Adrenal gland (tissue), 9 donors: ENCODE measurements at regions not wholly inside any gene's neighbourhood (a gene's known extent, or its start where the extent isn't known, plus 50 kb on each side); places are given as distances from the start of the nearest gene placed in this dataset.

Source experiments
- DNase-seq, 7 donors: peaks; one replicate each; pipeline ENCODE4 v3.0.0-alpha.2; 2019 to 2020
- H3K27ac ChIP-seq, 5 donors: fragments of 200-600 bp; sonication (generic) in 4 of 5; 1 replicate in 3 of 5; 2 replicates in 2 of 5; pipeline versions ENCODE4 v1.5.1 to v1.8.0; 2016 to 2020; ENCODE audit warnings: mild to moderate bottlenecking in 1 of 5
- H3K27me3 ChIP-seq: fragments of 200-600 bp; 2 replicates; pipeline ENCODE4 v1.8.0; 2021
- H3K36me3 ChIP-seq, 2 donors: fragments of 200-600 bp; replicated peaks in 1 of 2; 1 replicate in 1 of 2; 2 replicates in 1 of 2; pipeline versions ENCODE4 v1.5.1 to v1.8.0; 2018 to 2022
- H3K4me1 ChIP-seq, 2 donors: fragments of 200-600 bp; replicated peaks in 1 of 2; 1 replicate in 1 of 2; 2 replicates in 1 of 2; pipeline versions ENCODE4 v1.5.1 to v1.8.0; 2018 to 2021
- H3K4me3 ChIP-seq, 4 donors: fragments of 200-600 bp; sonication (generic) in 3 of 4; one replicate each; pipeline ENCODE4 v1.5.1; 2016 to 2018
- H3K9me3 ChIP-seq, 3 donors: fragments of 200-600 bp; sonication (generic) in 1 of 3; replicated peaks in 1 of 3; 1 replicate in 2 of 3; 2 replicates in 1 of 3; pipeline versions ENCODE4 v1.5.1 to v1.8.0; 2016 to 2021
- POLR2A ChIP-seq, 2 donors: fragments of 450-650 bp; IDR thresholded peaks; one replicate each; pipeline ENCODE4 v1.6.1; 2017; ENCODE audit warnings: antibody characterized with exemption in 2 of 2, mild to moderate bottlenecking in 2 of 2, moderate library complexity in 1 of 2
- WGBS, 4 donors: extraction: QIAGEN DNeasy Blood & Tissue Kit in 2 of 4; methylation state at CpG; one replicate each; pipeline versions ENCODE4 v1.1.5 to v1.1.7; 2013 to 2017; 5-methylcytosine and 5-hydroxymethylcytosine counted together
- intact Hi-C, 2 donors: fragments of 100-400 bp; cut with DNase I; formaldehyde crosslinking; loops; one replicate each; pipeline versions ENCODE4 v1.14.1 to v1.15.0; 2022 to 2023
- TF ChIP-seq, protein P1 (sequence below), 6 experiments: fragments of 450-650 bp in 4 of 6; fragments of 200-600 bp in 2 of 6; sonication (generic) in 1 of 6; IDR thresholded peaks; 1 replicate in 5 of 6; 2 replicates in 1 of 6; pipeline versions ENCODE4 v1.5.1 to v1.8.0; 2016 to 2021; ENCODE audit warnings: antibody characterized with exemption in 6 of 6, mild to moderate bottlenecking in 2 of 6, moderate library complexity in 1 of 6
- donor health status: healthy with polysubstance abuse.
- donor health status: Bipolar disorder and iron deficiency.
- donor health status: DM: yes; HTN: yes; CAD: no.
- donor health status: DM: no; HTN: no; CAD: no.
- donor health status: DM: no; HTN: no; CAD: no.

DNA sequence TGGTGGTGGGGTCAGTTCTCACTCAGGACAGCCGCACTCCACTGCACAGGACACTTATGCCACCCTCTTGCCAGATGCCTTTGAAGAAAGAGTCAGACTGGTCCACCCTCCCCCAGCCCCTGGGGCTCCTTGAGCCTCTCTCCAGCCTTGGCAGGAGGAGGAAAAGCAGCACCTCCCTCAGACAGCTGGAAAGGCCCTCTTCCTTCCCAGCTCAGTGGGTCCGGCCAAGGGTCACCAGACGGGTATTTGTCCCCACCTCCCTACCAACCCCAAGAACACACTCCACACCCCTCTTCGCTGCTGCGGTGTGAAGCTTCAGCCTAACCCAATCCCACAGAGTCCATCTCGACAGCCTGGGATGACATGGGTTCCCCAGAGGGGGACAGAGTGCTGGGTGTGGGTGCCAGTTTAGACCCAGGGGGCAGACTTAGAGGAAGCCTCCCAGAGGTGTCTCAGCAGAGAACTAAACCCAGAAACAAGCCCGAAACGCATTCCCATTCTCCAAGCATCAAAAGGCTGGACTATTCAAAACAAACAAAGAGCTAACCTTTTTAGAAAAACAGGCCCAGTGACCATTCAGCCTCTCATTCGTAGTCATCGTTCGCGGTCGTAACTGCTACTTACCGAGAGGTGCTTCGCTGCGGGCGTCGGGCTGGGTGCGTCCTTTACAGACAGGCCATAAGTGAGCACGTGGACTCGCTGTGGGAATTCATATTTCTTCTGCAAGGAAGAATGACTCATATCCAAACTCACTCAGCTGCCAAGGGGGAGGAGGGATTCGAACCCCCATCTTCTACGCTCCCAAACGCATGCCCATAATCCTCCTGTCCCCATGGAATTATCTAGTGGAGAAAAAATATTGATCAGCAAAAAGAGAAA, 57.5 kb upstream of the ANO1 start:
- Histone ChIP-seq H3K36me3 (no peaks in the 10 kb centered on the region), H3K9me3 (no peaks in the 10 kb centered on the region), H3K4me1 (no peaks in the 10 kb centered on the region), H3K27me3 (no peaks in the 10 kb centered on the region), H3K4me3 (no peak overlapping the region), H3K27ac (no peak overlapping the region)
- 83 to 86% (median 85%) methylated on average over 22 to 24 of the region's 24 CpGs for WGBS, 4 donors
- TF ChIP-seq, protein P1, sequence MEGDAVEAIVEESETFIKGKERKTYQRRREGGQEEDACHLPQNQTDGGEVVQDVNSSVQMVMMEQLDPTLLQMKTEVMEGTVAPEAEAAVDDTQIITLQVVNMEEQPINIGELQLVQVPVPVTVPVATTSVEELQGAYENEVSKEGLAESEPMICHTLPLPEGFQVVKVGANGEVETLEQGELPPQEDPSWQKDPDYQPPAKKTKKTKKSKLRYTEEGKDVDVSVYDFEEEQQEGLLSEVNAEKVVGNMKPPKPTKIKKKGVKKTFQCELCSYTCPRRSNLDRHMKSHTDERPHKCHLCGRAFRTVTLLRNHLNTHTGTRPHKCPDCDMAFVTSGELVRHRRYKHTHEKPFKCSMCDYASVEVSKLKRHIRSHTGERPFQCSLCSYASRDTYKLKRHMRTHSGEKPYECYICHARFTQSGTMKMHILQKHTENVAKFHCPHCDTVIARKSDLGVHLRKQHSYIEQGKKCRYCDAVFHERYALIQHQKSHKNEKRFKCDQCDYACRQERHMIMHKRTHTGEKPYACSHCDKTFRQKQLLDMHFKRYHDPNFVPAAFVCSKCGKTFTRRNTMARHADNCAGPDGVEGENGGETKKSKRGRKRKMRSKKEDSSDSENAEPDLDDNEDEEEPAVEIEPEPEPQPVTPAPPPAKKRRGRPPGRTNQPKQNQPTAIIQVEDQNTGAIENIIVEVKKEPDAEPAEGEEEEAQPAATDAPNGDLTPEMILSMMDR (IDR thresholded peaks at IDR 0.05) = no peak
- intact Hi-C loops = no loop called here
- DNase-seq = no peak

DNA sequence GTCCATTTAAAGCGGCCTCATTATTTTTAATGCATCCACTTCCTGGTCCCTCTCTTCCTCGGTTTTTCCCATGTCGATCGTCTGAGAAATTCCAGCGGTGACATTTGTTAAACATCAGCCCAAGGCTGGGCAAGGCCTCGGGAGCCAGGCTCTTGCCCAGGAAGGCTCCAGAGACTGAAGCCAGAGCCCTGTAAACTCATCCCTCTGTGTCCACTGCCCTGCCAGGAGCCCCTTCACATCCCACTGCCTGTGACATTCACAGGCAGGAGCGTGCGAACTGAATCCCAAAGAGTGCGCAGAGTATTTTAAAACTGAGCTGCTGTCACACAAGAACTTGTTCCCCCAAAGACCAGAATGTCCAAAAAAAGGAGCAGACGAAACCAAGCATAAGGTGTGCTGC, 56.5 kb upstream of the ANO1 start:
- no peak overlapping the region for H3K27ac ChIP-seq
- intact Hi-C loops = no loop called here
- no peaks in the 10 kb centered on the region for H3K36me3 ChIP-seq
- no peak overlapping the region for H3K4me3 ChIP-seq
- H3K27me3 ChIP-seq = no peaks in the 10 kb centered on the region
- WGBS, 4 donors = 82 to 90% (median 85%) methylated on average over 7 to 10 of the region's 10 CpGs
- H3K4me1 ChIP-seq = no peaks in the 10 kb centered on the region
- DNase-seq = no peak
- TF ChIP-seq POLR2A (IDR thresholded peaks at IDR 0.05) = no peak
- TF ChIP-seq, protein P1 (IDR thresholded peaks at IDR 0.05) = no peak
- no peaks in the 10 kb centered on the region for H3K9me3 ChIP-seq

DNA sequence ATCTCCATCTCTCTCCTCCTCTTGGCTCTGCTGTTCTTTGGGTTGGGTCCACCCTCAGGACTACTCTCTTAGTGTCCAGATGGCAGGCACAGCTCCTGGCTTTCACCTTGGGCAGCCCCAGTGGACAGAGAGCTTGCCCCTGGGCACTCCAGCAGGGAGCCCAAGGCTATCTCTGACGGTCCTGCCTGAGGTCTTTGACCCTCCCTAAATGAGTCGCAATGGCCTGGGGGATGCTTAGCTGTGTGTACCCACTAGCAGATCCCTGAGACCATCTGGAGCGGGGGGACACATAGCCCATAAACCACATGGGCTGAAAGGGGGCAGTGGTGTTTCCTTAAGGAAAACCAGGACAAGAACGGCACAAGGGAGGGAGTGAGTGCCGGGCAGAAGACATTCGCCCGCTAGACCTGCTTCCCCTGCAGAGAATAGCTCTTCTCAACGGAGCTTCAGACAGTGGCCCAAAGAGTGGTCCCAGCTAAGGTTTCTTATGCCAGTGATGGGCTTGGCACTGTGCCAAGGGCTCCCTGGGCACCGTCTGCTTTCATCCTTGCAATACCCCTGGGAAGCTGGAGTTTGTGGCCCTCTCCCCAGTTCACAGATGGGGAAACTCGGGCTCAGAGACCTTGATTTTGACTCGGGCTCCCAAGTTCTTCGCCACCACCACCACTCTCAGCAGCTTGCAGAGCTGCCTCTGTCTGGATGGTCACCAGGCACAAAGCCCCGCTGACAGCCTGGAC, 53.9 kb upstream of the ANO1 start:
- H3K4me3 ChIP-seq = no peak overlapping the region
- no peaks in the 10 kb centered on the region for H3K9me3 ChIP-seq
- no peak for TF ChIP-seq POLR2A (IDR thresholded peaks at IDR 0.05)
- TF ChIP-seq, protein P1 (IDR thresholded peaks at IDR 0.05) = no peak
- no peaks in the 10 kb centered on the region for H3K4me1 ChIP-seq
- no peak for DNase-seq
- H3K36me3 ChIP-seq = no peaks in the 10 kb centered on the region
- WGBS, 4 donors = 76 to 83% (median 81%) methylated on average over 8 to 13 of the region's 13 CpGs
- H3K27ac ChIP-seq = no peak overlapping the region
- H3K27me3 ChIP-seq = no peaks in the 10 kb centered on the region
- intact Hi-C loops = no loop called here

DNA sequence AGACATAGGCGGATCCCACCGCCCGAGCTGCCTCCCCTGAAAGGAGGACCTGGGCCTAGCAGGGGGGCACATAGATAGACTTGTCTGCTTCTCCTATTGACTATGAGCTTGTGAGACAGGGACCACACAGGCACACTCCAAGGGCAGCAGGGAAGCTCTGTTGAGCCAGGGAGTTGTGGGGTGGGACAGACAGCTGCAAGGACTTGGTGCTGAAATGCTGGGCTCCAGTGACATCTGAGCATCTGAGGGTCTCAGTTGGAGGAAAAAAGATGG, 53.4 kb upstream of the ANO1 start:
- DNase-seq = no peak
- H3K4me3 ChIP-seq = no peak overlapping the region
- WGBS, 4 donors = 80 to 96% (median 87%) methylated on average over 2 to 3 of the region's 3 CpGs
- intact Hi-C loops = no loop called here
- no peaks in the 10 kb centered on the region for H3K4me1 ChIP-seq
- H3K27ac ChIP-seq = no peak overlapping the region
- TF ChIP-seq, protein P1 (IDR thresholded peaks at IDR 0.05) = no peak
- no peak for TF ChIP-seq POLR2A (IDR thresholded peaks at IDR 0.05)
- H3K36me3 ChIP-seq = no peaks in the 10 kb centered on the region
- no peaks in the 10 kb centered on the region for H3K27me3 ChIP-seq
- no peaks in the 10 kb centered on the region for H3K9me3 ChIP-seq
